Activated naive CD8-positive, alpha-beta T cell treated with anti-CD3 and anti-CD28 coated beads, Interleukin-2, amount 50 U/mL, for 16 hours (primary cell): ENCODE measurements at regions not wholly inside any gene's neighbourhood (a gene's known extent, or its start where the extent isn't known, plus 50 kb on each side); places are given as distances from the start of the nearest gene placed in this dataset.
"Not testable (repeated sequence)": the region's sequence is repeated elsewhere in the genome, so short reads cannot be mapped to it uniquely, and the experiment has no call there.

Experiments
- DNase-seq: peaks from one replicate; pipeline ENCODE4 v3.0.0-alpha.2; 2020; ENCODE audit warnings: low read depth, low spot score

- not testable (repeated sequence) for DNase-seq
Observed at GRCh38 chr12:54799966-54800365, 54.4 kb upstream of the MUCL1 start.

GRCh38 chr12:54798651-54799050 lies 55.7 kb upstream of the MUCL1 start:
- no peak for DNase-seq

GRCh38 chr12:54796991-54797390 lies 57.3 kb upstream of the MUCL1 start:
- DNase-seq: no peak

- no peak for DNase-seq
Observed at GRCh38 chr12:54795644-54796043, 58.7 kb upstream of the MUCL1 start.

GRCh38 chr12:54786081-54786480 lies 68.2 kb upstream of the MUCL1 start:
- no peak for DNase-seq

GRCh38 chr12:54784115-54784514 lies 70.2 kb upstream of the MUCL1 start:
- DNase-seq: no peak

- not testable (repeated sequence) for DNase-seq
Observed at GRCh38 chr12:54777031-54777430, 77.3 kb upstream of the MUCL1 start.

- no peak for DNase-seq
Observed at GRCh38 chr12:54773593-54773992, 80.7 kb upstream of the MUCL1 start.

- no peak for DNase-seq
Observed at GRCh38 chr12:54765652-54766051, 88.7 kb upstream of the MUCL1 start.

- no peak for DNase-seq
Observed at GRCh38 chr12:54762390-54762789, 91.9 kb upstream of the MUCL1 start.

GRCh38 chr12:54759751-54760150 lies 94.6 kb upstream of the MUCL1 start:
- no peak for DNase-seq

GRCh38 chr12:54751493-54751892 lies 102.8 kb upstream of the MUCL1 start:
- no peak for DNase-seq

- DNase-seq: peak; percentile 16
Observed at GRCh38 chr12:54749191-54749818, 101.1 kb upstream of the DCD start.

GRCh38 chr12:54744590-54744989 lies 96.4 kb upstream of the DCD start:
- DNase-seq: no peak

GRCh38 chr12:54740882-54741281 lies 92.7 kb upstream of the DCD start:
- no peak for DNase-seq

- DNase-seq: no peak
Observed at GRCh38 chr12:54736549-54736948, 88.4 kb upstream of the DCD start.

- no peak for DNase-seq
Observed at GRCh38 chr12:54734196-54734950, 86.2 kb upstream of the DCD start.

GRCh38 chr12:54725233-54725843 lies 77.2 kb upstream of the DCD start:
- DNase-seq: no peak

- no peak for DNase-seq
Observed at GRCh38 chr12:54723379-54724256, 75.5 kb upstream of the DCD start.

GRCh38 chr12:54721312-54721711 lies 73.1 kb upstream of the DCD start:
- no peak for DNase-seq

GRCh38 chr12:54719691-54720090 lies 71.5 kb upstream of the DCD start:
- DNase-seq: no peak

- no peak for DNase-seq
Observed at GRCh38 chr12:54716261-54716660, 68.1 kb upstream of the DCD start.
